HG03039 (cell line): ENCODE measurements at regions not wholly inside any gene's neighbourhood (a gene's known extent, or its start where the extent isn't known, plus 50 kb on each side); places are given as distances from the start of the nearest gene placed in this dataset.
"Not testable (repeated sequence)": the region's sequence is repeated elsewhere in the genome, so short reads cannot be mapped to it uniquely, and the experiment has no call there.

ENCODE experiments used
- ATAC-seq: cut with Tn5 transposase; IDR thresholded peaks from one replicate; pipeline ENCODE4 v1.9.1; 2021; ENCODE audit warnings: mild to moderate bottlenecking, moderate library complexity; ENCODE audit not compliant: unreplicated experiment

DNA sequence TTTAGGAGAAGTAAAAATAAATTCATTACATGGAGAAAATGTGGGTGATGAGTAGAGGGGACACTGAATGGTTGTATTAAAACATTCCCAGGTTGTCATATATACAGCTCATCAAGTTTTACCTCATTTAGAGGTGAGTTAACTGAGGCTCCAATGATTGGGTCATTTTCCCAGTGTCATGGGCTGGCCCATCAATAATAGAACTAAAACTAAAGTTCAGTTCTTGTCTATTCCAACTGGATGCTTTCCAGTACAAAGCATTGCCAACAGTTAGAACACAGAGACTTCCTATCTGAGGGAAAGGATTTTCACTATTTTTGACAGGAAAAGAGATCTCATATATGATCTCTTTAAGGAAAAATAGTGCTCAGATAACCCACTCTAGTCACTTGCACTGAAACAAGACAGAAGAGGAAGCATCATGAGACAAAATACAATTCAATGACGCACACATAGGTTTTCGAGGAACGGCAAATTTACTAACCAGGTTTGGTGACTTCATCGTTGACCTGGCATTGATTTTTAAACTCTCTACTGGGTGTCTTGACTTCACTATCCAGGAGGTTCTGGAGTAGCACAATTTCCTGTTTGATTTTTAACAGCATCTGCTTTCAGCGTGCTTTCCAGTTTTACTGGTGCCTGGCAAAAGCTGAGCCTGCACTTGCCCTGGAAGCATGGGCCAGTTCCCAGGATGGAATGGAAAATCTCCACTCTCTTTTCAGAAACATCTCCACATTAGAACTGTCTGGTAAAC, 195.5 kb upstream of the FBXL4 start:
- no peak for ATAC-seq

DNA sequence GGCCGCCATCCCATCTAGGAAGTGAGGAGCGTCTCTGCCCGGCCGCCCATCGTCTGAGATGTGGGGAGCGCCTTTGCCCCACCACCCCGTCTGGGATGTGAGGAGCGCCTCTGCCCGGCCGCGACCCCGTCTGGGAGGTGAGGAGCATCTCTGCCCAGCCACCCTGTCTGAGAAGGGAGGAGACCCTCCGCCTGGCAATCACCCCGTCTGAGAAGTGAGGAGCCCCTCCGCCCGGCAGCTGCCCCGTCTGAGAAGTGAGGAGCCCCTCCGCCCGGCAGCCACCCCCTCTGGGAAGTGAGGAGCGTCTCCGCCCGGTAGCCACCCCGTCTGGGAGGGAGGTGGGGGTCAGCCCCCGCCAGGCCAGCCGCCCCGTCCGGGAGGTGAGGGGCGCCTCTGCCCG, 194.2 kb upstream of the FBXL4 start:
- not testable (repeated sequence) for ATAC-seq

DNA sequence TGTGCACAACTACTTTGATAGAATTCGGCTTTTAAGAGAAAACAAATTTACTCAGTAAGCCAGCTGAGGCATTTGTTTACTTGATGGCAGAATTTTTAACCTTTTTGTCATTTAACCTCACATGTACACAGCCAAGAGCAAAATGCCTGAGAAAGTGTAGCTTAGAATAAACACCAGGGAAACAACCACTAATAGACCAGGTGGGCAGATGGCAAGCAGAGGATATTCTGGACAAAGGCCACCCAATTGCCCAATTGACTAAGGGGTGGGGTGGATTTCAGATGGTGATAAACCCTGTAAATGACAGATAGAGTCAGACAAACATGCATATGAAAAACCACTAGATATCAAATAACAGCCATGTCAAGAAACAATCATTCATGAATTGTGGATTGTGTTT, 190.7 kb upstream of the FBXL4 start:
- ATAC-seq = no peak

DNA sequence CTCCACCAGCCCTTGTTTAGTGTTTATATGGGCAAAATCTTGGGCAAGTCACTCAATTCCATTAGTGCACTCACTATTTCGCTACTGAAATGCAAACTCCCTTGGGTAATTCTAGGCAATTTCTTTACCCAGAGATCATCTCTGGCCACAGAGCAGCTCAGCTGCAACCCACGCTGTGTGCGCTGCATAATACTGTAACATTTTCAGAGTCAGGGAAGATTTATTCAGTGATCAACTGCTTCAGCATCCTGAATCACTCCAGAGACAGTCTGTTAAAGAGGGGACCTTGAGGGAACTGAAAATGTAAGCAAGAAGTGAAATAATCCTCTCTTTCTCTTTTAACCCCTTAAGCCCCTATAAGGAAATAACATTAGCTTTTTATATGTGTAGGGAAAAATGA, 189.6 kb upstream of the FBXL4 start:
- ATAC-seq = no peak

DNA sequence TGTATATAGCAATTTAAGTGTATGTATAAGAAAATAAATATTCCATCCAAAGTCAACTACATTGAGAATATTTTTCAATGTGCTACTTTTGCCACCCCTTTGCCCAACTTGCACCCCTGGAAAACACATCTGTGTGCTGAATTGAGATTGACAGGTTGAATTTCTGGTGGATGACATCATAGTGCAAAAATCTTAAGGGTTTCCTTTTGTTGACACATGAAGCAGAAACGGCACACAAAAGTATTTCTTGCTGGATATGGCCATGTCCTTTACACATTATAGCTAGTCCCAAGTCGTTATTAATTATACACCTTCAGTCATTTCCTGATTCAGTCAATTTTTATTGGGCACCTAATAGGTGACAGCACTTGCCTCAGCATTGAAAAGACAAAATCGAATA, 188.7 kb upstream of the FBXL4 start:
- ATAC-seq = no peak

DNA sequence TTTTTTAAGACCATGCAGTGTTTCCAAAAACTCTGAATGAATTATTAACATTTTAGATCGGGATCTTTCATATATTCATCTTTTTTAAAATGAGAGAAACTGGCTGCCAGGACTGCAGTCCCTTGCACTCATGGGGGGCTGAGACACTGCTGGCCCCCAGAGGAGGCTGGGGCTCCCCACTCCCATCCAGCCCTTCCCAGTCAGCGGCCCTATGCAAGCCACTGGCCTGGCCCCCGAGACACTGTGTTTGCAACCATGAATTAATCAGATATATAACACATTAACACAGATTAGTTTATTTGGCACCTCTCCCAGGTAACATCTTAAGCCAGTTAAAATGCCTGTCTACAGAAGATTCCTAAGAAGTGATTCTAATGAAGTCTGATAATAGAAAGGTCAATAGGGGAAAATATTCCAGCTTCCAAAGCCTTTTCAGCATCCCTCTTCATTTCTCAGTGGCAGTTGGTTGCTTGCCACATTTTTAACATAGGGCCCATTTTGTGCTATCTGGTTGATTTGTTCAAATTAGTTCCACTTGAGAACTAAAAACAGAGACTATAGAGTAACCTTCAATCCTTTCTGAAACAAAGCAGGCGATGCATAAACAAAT, 184.4 kb upstream of the FBXL4 start:
- no peak for ATAC-seq

DNA sequence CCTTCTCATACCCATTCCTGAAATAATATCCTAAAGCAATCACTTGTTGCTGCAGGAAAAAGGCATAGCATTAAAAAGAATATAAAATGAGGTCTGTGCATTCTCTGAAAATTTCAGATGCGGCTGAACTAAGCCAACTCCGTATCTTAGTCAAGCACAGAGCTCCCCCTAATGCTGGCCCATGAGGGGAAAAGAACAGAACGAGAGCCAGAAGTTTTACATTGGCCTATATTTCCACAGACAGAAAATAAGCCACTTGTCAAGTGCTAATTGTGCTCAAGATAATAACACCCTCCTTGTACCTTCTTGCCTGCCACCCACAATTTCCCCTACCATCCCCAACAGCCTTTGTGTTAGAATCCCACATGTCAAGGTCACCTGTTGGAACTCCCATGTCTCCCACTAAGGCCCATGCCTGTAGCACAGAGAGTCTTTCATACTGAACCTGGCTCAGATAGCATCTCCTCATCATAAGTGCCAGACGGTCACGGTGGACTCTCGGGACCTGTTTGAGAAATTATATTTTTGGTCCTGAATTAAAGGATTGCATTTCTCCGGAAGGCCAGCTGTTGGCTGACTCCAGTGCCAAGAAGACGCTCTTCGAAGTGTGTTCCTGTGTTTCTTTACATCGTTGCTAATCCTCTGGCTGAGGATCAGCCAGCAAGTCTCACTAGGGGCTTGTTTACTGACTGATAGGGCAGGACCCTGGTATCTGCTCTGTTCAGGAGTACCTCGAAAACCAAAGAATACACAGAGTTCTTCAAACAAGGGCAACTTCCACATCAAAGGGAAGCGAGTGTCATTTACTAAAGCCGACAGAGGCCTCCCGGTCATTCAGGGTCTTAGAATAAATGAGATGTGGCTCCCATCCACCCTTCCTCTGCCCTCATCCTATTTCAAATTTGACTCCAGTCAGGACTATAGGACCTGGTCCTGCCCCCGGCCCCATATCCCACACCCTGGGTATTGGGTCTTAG, 183.4 kb upstream of the FBXL4 start:
- ATAC-seq = no peak

DNA sequence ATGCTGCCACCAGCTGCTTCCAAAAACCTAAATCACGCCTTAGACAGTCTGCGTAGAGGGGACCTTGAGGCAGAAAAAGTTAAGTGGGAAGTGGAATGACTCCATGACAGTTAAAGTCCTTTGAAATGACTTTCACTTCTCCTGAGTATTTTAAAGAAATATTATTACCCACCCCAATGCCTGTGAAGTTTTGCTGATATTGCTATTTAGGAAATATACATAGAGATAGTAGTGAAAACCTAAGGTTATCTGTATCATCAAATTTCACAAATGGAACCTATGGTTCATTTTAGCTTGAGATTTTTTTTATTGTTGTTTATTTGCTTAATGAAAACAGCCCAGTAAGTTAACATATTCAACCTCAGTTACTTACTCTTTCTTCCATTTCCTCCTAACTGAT, 182.1 kb upstream of the FBXL4 start:
- ATAC-seq = no peak

DNA sequence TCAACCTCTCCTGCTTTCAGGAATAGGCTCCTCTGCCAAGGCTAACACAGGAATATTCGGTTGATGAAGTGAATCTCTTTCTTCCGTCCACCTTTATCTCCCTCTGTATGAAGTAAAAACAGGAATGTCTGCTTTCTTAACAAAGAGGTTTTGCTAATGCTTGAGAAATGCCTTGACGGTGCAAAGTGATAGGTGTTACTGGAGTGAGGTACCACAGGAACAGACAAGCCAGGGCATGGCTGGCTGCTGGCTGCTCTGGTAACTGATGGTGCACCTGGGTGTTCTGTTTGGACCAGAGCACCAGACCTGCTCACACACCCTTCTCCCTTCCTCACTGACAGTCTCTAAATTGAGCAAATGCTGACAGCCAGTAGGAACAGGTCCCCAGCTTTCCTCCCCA, 174.0 kb upstream of the FBXL4 start:
- ATAC-seq = no peak

DNA sequence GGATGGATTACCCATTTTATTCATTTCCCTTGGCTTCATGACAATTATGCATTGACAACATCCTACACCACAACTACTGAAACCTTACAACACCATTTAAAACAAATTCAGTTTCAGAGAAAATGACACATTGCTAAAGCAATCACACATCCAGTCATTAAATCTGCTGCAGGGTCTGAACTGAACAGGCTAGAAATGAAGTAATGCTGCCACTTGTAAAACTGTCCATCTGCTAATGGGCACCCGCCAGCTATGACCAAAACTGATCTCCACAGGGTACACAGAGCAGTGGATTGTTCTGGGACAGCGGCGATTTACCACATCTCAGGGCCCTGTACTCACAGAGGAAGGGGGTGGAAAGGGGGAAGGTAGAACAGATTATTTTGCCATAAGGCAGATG, 172.9 kb upstream of the FBXL4 start:
- ATAC-seq = no peak

DNA sequence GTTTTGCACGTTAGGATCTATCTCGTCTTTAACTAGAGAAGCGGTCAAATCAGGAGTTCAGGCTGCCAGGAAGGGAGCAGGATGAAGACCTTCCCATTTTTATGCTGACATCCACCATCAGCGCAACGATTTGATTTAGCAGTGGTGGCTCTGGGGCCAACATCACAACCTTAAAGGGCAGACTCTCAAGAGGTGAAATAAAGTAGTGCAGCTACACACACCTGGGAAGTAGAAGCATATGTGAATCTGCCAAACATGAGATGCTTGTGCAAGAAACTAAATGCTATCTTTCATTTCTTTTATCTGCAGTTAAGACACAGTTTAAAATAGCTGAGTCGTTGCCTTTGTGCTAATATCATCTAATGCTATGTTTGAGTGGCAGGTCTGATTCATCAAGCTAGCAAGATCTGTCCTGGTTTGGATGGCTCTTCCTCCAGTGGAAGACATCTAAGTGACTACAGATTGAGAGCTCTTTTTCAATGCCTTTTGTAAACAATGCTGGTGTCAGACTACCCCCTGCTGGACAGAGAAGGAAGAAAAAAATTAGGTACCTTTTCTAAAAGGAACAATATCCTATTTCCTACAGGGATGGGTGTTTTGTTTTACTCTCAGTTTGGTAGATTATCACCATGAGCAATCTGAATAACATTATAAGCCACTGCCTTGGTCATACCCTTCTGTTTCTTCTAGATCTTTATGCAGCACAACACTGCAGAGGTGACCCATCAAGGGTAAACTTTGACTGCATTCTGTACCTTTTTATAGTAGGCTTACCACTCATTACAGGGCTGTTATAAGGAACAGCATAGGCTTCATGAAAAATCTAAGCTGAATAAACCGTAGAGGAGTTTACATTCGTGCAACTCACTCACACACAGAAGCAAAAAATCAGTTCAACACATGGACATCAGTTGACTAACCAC, 171.6 kb upstream of the FBXL4 start:
- peak; percentile 39 for ATAC-seq

DNA sequence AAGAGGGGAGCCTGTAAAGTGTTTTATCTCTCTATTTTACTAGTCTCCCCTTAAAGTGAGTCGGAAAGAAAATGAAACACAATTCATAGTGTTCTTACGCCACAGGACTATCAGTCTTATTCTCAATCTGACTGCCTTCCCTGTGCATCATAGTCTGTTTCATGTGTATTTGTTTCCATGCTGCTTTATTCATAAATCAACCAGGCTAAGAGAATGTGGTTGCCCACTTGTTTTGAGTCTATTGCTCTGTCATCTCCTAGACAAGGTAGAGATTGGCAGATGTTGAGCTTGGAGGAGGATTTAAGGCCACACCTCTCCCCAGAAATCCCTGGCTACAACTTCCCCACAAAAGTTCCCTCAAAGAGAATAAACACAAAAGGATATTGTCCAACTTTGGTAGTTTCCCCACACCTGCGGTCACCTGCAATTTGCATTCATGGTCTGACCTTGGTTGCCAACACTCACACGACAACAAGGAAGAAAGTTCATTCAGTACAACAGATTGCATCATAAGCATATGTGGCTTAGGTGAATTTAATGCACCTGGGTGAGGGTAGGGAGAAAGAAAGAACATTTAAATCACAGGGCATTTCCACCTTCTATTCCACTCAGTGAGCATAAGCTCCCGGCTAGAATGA, 167.1 kb upstream of the FBXL4 start:
- no peak for ATAC-seq

DNA sequence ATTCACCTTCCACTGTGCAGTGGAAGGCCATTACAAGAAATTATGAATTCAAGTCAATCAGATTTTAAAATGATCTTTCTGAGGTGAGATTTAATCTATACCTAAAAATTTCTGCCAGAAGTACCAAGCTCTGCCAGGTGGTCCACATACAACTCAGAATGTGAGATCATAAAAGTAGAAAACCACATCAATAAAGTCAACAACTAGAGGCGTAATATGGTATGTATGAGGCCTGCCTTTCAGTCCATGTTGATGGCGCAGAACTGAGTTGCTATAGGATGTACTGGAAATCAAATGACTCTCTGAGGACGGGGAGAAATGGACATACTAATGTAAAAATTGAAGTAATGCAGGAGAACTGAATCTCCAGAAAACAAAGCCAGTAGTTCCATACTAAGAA, 163.8 kb upstream of the FBXL4 start:
- no peak for ATAC-seq

DNA sequence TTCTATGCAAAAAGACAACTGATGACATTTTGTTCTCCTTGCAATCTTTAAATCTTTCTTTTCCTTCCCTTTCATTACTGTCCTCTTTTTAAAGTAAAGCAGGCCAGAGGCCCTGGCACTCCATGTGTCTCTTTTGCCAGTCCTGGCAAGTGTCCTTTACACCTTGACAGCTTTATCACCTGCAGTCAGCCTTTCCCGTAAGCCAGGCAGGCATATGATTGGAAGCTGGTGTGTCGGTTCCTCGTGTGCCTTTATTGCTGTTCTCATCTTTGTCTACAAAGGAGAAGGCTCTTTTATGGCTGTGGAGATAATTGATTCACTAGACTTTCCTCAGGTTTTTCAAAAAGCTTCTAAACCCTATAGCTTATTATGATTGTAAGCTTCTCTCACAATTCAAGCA, 162.3 kb upstream of the FBXL4 start:
- ATAC-seq = no peak

DNA sequence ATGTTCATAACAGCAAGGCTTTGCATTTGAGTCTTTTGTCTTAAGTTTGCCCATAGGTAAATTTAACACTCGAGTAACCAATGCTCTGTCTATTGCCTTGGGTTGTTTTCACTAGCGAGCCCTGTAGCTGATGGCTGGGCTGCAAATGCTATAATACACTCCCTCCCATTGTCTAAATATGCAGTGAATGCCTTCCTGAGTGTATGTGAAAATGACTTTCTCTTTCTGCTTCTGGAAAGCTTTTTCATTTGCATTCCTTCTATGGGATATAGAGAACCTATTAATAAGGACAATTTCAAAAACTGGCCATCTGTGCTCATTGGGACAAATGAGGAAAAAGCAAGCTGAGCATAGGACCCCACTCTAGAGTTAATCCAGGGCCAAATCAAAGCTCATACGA, 156.5 kb upstream of the FBXL4 start:
- ATAC-seq = no peak

DNA sequence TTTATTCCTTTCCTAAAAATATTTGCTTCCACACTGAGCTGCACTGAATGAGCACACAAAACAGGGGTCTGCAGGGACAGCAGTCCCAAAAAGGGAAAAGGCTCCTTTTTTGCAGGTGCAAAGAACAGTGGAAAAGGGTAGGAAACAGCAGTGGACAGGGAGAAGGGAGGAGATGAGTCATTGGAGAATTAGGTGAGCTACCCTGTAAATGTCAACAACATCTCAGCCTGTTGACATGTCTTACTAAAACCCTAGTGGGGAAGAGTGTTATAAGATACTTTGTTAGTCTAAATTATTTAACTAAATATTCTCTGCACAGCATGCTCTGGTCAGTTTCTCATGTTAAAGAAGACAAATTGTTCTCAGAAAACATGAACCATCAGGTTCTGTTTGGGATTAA, 151.5 kb upstream of the FBXL4 start:
- no peak for ATAC-seq

DNA sequence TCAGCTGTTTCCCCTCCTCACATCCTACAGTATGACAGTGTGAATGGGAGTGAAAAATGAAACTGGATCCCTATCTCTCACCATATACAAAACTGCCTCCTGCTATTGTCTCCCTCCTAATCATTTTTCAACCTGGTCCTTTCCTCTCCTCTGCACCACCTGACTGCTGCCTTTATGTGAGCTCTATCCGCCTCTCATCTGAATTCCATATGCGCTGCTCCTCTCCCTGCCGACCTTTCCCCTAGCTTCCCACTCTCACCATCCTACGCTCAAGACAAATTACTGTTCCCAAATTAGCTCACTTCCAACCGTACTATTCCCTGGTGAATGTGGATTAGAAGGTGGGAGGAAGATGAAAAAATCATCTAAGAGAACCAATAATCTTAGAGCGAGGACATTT, 148.4 kb upstream of the FBXL4 start:
- no peak for ATAC-seq

DNA sequence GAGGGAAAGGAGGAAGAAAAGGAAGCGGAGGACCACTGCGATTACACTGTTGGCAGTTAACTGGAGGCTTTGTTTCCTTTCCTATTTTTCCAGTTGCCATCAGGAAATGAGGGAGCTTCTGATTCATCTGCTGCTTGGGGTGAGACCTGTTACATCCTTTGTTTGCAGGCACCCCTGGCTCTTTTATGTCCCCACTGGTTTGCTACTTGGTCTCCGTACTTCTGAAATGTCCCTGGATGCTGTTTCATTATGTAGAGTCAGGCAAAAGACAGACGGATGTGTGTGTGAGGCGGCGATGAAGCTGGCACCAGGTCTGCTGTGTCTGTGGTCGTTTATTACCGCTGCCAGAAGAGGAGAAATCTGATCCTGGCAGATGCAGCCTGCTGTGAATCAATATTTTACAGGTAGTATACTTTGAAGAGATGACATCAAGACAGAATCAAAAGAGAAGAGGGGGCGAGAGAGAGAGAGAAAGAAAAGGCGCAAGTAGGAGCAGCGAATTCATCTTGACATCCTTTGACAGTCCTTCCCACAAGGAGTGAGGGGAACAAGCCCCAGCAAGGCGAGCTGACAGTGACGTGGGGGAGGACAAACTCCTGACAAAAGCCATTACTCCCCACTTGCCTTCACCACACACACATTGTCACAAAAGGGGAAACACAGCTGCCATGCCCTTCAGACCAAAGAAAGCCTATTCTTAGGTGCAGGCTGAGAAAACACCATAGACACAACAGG, 145.9 kb upstream of the FBXL4 start:
- no peak for ATAC-seq

DNA sequence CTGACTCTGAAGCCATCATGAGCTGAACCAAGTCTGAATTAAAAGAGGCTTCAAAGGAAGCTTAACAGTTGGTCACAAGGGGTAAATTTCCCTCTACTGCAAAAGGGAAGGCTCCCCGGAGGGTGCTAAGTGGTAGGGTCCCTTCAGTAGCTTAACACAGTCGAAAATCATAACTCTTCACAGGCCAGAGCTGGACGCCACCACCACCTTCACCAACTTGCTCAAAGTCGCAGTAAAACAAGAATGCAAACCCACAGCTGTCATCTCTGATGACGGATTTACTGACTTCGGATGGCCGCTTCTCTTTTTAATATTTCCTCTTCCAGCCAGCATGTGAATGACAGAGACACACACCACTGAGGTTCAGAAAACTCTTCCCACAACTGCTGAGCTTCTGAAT, 144.7 kb upstream of the FBXL4 start:
- no peak for ATAC-seq

DNA sequence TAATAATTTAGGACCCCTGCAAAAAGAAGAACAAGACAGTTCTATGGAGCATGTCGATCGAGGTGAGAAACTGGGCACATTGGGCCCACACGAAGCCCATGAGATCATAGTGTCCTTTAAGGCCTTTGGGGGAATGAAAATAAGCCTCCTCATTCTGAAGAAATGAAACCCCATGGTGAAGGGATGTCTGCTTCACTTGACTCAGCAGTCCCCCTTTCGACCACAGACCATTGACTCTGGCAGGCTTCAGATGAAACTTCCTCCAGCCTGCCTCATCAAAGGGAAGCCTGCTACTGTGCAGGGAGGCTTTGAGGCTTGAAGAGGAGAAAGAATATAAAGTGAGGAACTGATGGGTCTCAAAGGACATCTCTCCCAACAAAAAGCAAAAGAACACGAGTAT, 144.2 kb upstream of the FBXL4 start:
- ATAC-seq = peak; percentile 64
